ENCODE measurements at regions not wholly inside any gene's neighbourhood (a gene's known extent, or its start where the extent isn't known, plus 50 kb on each side); places are given as distances from the start of the nearest gene placed in this dataset.

GRCh38 chr1:83704350-83704749 lies 294.6 kb downstream of the TTLL7 start:
- no peaks in the 10 kb centered on the region for H3K27me3 Mint-ChIP-seq (ENCODE audit: low read depth)
- H3K9me3 Mint-ChIP-seq, result peaks cover 4% of the 10 kb centered on the region
- no peak for DNase-seq (ENCODE audit: low read depth, low spot score)
- H3K4me3 Mint-ChIP-seq, result no peak overlapping the region
- peaks cover 9% of the 10 kb centered on the region for H3K4me1 Mint-ChIP-seq
- TF ChIP-seq CTCF (conservative IDR thresholded peaks at IDR 0.05), result peak; percentile 40
- H3K36me3 Mint-ChIP-seq (ENCODE audit: low read depth), result no peaks in the 10 kb centered on the region
- no peak overlapping the region for H3K27ac Mint-ChIP-seq (ENCODE audit: unreplicated experiment)

- Mint-ChIP-seq H3K9me3 (peaks cover 5% of the 10 kb centered on the region), H3K4me3 (no peak overlapping the region), H3K27ac (ENCODE audit: unreplicated experiment) (no peak overlapping the region), H3K27me3 (ENCODE audit: low read depth) (no peaks in the 10 kb centered on the region), H3K4me1 (peaks cover 17% of the 10 kb centered on the region), H3K36me3 (ENCODE audit: low read depth) (no peaks in the 10 kb centered on the region)
- TF ChIP-seq CTCF (conservative IDR thresholded peaks at IDR 0.05), result no peak
- DNase-seq (ENCODE audit: low read depth, low spot score), result no peak
Measured at GRCh38 chr1:83702356-83702755, 296.6 kb downstream of the TTLL7 start.

- peak overlapping the region; percentile 90 for H3K27ac Mint-ChIP-seq (ENCODE audit: unreplicated experiment)
- DNase-seq (ENCODE audit: low read depth, low spot score), result no peak
- H3K9me3 Mint-ChIP-seq, result peaks cover 5% of the 10 kb centered on the region
- no peak for TF ChIP-seq CTCF (conservative IDR thresholded peaks at IDR 0.05)
- no peaks in the 10 kb centered on the region for H3K27me3 Mint-ChIP-seq (ENCODE audit: low read depth)
- peaks cover 25% of the 10 kb centered on the region for H3K4me1 Mint-ChIP-seq
- no peaks in the 10 kb centered on the region for H3K36me3 Mint-ChIP-seq (ENCODE audit: low read depth)
- no peak overlapping the region for H3K4me3 Mint-ChIP-seq
Measured at GRCh38 chr1:83701355-83701754, 297.6 kb downstream of the TTLL7 start.

- Mint-ChIP-seq H3K9me3 (peaks cover 2% of the 10 kb centered on the region), H3K27me3 (ENCODE audit: low read depth) (no peaks in the 10 kb centered on the region), H3K27ac (ENCODE audit: unreplicated experiment) (no peak overlapping the region), H3K4me1 (peaks cover 37% of the 10 kb centered on the region), H3K36me3 (ENCODE audit: low read depth) (no peaks in the 10 kb centered on the region), H3K4me3 (no peak overlapping the region)
- no peak for TF ChIP-seq CTCF (conservative IDR thresholded peaks at IDR 0.05)
- DNase-seq (ENCODE audit: low read depth, low spot score), result no peak
Measured at GRCh38 chr1:83698644-83699043, 300.3 kb downstream of the TTLL7 start.

- DNase-seq (ENCODE audit: low read depth, low spot score), result no peak
- no peaks in the 10 kb centered on the region for H3K36me3 Mint-ChIP-seq (ENCODE audit: low read depth)
- no peak overlapping the region for H3K4me3 Mint-ChIP-seq
- peaks cover 2% of the 10 kb centered on the region for H3K9me3 Mint-ChIP-seq
- H3K27ac Mint-ChIP-seq (ENCODE audit: unreplicated experiment), result no peak overlapping the region
- no peak for TF ChIP-seq CTCF (conservative IDR thresholded peaks at IDR 0.05)
- peaks cover 44% of the 10 kb centered on the region for H3K4me1 Mint-ChIP-seq
- H3K27me3 Mint-ChIP-seq (ENCODE audit: low read depth), result no peaks in the 10 kb centered on the region
Measured at GRCh38 chr1:83697961-83698360, 301.0 kb downstream of the TTLL7 start.

GRCh38 chr1:83697220-83697619 lies 301.7 kb downstream of the TTLL7 start:
- Mint-ChIP-seq H3K4me1 (peaks cover 51% of the 10 kb centered on the region), H3K9me3 (peaks cover 2% of the 10 kb centered on the region), H3K27ac (ENCODE audit: unreplicated experiment) (no peak overlapping the region), H3K27me3 (ENCODE audit: low read depth) (no peaks in the 10 kb centered on the region), H3K36me3 (ENCODE audit: low read depth) (no peaks in the 10 kb centered on the region), H3K4me3 (no peak overlapping the region)
- no peak for DNase-seq (ENCODE audit: low read depth, low spot score)
- TF ChIP-seq CTCF (conservative IDR thresholded peaks at IDR 0.05), result no peak
